ENCODE measurements at regions not wholly inside any gene's neighbourhood (a gene's known extent, or its start where the extent isn't known, plus 50 kb on each side); places are given as distances from the start of the nearest gene placed in this dataset.
"Not testable (repeated sequence)": the region's sequence is repeated elsewhere in the genome, so short reads cannot be mapped to it uniquely, and the experiment has no call there.

DNA sequence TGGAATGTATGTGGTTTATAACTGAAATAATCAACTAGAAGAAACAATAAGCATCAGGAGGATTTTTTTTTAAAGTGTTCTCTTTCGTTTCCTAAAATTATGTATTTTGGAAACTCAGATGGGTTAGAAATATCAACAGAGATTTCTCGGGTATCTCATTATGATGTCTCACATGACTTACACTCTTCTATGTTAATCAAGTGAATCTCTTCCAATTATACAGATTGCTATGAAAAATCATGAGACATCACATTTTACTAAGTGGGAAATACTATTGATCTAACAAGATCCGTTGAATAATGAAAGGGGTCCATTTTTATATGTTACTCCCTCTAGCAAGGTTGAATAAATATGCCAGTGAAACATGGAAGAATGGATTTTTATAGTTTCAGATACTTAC is 54.7 kb upstream of the NRIP1 start:
- no peak for DNase-seq

- DNase-seq = no peak
These were observed 56.4 kb upstream of the NRIP1 start for GRCh38 chr21:15121097-15121654.

DNA sequence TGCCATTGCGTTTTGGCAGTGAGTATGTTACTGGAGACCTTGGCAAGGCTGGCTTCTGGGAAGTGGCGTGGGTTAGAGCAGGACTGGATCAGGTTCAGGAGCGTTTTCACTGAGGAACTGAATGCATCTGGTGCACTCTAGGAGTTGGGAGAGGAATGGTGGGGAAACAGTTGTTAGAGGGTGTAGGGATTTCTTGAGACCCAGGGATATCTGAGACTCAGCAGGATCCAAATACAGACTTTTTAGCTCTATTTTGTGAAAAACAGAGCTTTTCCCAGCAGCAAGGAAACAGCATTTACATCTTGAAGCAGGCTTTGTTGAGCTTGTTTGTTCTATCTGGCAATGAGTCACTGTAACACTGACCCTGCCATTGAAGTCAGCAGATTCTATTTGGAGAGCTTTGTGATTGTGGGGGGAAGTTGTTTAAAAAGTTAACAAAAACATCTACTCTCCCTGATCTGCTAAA is 56.9 kb upstream of the NRIP1 start:
- DNase-seq = no peak

GRCh38 chr21:15122241-15122640 is 57.4 kb upstream of the NRIP1 start:
- DNase-seq = no peak

- no peak for DNase-seq
These were observed 59.9 kb upstream of the NRIP1 start for GRCh38 chr21:15124731-15125130.

GRCh38 chr21:15126948-15127347 is 62.1 kb upstream of the NRIP1 start:
- DNase-seq = no peak

DNA sequence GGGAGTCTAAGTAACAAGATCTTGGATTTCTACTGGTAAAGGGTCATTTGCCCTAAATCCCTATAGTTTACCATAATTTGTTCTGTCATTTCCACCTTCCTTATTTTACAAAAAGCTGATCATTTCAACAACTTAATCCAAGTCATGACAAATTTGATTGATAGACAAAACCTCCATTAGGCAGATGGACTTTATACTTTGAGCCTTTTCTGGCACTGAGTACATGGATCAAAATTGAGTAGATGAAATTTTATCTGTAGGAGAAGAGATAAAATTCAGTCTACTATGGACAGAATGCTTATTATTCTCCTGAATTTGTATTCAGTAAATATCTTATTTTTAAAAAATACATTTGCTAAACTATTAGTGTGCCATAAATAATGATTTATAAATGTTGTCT is 62.6 kb upstream of the NRIP1 start:
- no peak for DNase-seq

DNA sequence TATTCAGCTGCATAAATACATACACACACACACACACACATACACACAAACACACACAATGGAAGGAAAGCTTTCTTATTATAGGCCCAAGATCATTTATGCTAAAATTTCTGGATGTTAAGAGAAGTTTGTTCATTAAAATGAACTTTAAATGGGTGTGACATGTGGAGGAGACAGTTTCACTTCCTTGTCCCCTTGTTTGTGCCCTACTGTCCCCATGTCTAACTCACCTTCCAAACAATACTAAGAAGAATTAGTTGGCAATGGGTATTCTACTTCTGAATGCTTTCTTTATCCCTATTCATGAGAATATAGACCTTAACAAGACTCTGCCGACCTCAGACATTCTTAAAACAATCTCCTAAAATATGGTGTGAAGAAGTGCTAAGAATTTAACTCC is 63.5 kb upstream of the NRIP1 start:
- DNase-seq = no peak

GRCh38 chr21:15128714-15129113 is 63.9 kb upstream of the NRIP1 start:
- not testable (repeated sequence) for DNase-seq

DNA sequence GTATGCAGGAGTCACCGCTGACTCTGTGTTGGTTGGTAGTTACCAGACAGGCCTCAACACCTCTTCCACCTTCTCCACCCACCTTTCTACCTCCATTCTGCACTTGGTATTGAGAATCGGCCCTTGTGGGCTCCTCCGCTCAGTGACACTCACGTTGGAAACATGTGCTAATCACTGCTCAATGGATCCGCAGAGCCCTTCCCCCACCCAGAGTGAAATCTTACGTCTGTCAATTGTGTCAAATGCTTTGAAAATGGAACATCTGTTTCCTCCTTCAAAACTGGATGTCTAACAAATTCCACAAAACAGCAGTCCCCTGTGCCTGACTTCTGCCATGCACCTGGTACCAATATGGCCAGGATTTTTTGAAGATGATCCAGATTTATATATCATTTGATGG is 65.5 kb upstream of the NRIP1 start:
- DNase-seq = no peak

GRCh38 chr21:15130751-15131150 is 66.0 kb upstream of the NRIP1 start:
- no peak for DNase-seq

DNA sequence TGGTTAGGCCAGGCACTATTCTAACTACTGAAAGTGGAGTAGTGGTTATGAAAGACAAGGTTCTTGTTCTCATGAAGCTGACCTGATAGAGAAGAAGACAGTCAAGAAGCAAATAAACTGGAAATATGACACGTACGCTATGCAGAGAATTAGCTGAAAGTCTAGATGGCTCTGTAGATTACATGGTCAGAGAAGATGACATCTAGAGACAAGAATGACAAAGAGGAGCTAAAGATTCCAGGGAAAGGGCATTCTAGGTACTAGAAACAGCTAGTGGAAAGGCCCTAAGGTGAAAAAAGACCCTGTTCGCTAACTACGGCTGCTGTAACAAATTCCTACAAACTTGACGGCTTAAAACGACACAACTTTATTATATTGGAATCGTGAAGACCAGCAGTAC is 68.0 kb upstream of the NRIP1 start:
- DNase-seq = no peak

DNA sequence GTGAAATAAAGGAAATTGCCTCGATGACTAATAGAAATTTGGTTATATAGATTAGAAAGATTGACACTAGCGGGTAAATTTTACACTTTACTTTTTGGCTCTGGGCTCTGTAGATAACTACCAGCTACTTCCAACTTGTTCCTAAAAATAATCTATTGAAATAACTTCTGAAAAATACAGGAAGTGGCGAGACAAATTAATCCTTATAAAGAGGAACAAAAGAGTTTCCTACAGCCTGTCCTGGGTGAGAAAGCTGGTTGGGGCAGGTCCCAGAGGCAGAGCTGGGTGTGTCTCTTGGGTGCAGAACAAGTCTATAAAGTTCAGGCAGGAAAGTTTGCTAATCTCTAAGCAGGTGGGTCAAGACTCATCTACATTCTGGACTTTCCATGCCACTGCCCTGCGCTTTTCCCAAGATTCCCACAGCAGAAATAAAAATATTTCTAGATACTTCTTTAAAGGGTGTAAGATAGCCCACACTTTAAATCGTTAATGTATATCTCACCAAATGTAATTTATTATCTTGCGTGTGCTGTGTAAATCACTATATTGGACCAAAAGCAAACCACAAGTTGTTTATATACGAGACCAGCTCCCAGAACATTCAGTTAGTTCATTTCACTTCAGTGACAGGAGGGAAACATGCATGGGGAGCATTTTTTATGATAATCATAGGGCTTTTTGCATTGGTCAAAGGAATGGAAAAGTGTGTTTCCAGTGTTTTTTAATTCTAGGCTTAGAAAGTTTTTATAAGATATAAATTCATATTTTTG is 70.1 kb upstream of the NRIP1 start:
- no peak for DNase-seq

- DNase-seq = no peak
These were observed 71.2 kb upstream of the NRIP1 start for GRCh38 chr21:15135867-15136629.

GRCh38 chr21:15138490-15138889 is 73.7 kb upstream of the NRIP1 start:
- DNase-seq = peak; percentile 72

- DNase-seq = no peak
These were observed 75.1 kb upstream of the NRIP1 start for GRCh38 chr21:15139898-15140297.

- no peak for DNase-seq
These were observed 75.7 kb upstream of the NRIP1 start for GRCh38 chr21:15140321-15141019.

GRCh38 chr21:15141261-15141970 is 76.6 kb upstream of the NRIP1 start:
- DNase-seq = peak; percentile 44

- DNase-seq = no peak
These were observed 79.2 kb upstream of the NRIP1 start for GRCh38 chr21:15144026-15144425.

- no peak for DNase-seq
These were observed 83.6 kb upstream of the NRIP1 start for GRCh38 chr21:15148437-15148836.

DNA sequence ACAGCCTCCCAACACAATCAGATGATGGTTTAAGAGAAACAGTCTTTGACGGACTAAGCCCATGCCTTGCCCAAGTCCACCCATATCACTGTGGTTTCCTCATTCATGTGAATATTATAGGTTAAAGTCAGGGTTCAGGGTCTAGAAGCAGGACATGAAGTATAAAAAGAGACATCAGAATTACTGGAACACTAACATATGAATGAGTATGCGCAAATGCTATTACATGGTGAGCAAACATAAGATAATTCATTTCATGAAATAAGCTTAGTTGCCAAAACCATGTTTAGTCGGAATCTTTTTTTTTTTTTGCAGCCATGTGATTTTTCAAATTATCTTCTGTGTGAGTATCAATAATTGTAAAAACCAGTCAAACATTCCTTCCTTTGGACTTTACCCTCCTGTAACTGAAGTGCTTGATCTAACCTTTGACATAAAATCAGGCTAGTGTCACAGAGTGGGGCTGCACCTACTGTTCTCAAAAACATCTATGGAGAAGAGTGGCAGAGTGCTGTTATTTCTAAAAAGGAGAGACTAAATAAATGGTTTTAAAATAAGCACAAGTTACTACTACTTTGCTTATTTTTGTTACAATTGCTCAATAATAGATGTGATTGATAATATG is 84.9 kb upstream of the NRIP1 start:
- no peak for DNase-seq

DNA sequence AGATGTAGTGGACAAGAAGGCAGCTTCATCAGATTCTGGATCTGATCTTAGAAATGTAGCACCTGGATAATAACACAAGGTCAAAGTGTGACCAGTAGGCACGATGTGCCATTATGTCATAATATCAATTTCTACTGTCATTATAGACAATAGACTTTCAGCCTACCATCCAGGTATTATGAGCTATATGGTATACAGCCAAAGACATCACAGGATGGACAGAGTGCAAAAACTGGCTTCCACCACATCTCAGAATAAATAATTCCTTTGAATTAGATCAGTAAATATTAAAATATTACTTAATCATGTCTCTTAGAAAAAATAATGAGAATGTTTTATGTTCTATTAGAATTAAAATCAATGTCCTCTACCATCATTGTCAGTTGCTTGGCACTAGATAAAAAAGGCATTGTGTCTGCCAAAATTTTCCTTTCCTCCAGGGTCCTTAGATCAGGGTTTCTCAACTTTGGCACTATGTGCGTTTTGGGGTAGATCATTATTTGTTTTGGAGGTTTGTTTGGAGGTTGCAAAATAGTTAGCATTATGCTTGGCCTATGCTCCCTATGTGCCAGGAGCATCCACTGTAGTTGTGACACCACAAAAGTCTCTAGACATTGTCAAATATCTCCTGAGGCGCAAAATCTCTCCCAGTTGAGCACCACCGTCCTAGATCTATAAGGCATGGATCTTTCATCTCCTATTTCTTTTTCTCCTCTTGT is 86.7 kb upstream of the NRIP1 start:
- no peak for DNase-seq

All from COR-L47 (cell line).